Stimulated activated CD4-positive, alpha-beta T cell treated with anti-CD3 and anti-CD28 coated beads, Interleukin-1b, Interleukin-23, amount 100 ng/mL, for 24 hours (primary cell): ENCODE measurements at regions not wholly inside any gene's neighbourhood (a gene's known extent, or its start where the extent isn't known, plus 50 kb on each side); places are given as distances from the start of the nearest gene placed in this dataset.

ENCODE experiments used
- DNase-seq, 4 experiments: peaks; one replicate each; pipeline ENCODE4 v3.0.0-alpha.2; 2020; ENCODE audit warnings: low read depth in 4 of 4, low spot score in 1 of 4

- no peak for DNase-seq
Observed at GRCh38 chr9:627336-627970, 214.0 kb upstream of the DMRT1 start.

GRCh38 chr9:629146-629545 lies 212.4 kb upstream of the DMRT1 start:
- DNase-seq: no peak

- DNase-seq: no peak
Observed at GRCh38 chr9:630817-631216, 210.7 kb upstream of the DMRT1 start.

DNA sequence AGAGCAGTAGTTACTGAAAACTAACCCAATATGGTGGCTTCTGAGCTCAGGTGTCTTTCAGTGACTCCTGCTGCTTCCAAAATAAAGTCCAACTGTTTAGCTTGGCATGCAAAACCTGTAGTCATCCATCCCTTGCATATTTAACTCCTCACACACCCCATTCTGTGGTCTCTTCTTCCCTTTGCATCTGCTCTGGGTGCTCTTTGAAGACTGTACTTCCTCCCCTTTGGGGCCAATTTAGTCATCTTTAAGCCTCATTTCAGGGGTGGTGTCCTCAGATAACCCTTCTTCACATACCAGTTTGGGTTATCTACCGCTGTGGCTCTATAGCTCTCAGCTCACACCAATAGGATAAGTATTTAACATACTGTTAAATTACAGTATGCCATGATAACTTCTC lies 209.9 kb upstream of the DMRT1 start:
- no peak for DNase-seq

DNA sequence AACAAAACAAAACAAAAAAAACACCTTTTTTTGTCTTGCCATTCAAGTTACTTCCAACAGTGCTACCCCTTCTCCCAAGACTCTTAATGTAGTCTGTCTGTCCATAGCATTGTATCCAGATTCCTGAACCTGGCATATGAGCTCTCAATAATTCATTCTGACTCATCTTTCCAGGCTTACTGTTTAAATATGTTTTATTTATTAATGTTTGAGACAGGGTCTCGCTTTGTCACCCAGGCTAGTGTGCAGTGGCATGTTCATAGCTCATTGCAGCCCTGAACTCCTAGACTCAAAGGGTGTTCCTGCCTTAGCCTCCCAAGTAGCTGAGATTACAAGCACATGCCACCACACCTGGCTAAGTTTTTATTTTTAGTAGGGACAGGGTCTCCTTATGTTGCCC lies 208.0 kb upstream of the DMRT1 start:
- DNase-seq: no peak

GRCh38 chr9:636931-637591 lies 204.4 kb upstream of the DMRT1 start:
- DNase-seq: no peak

DNA sequence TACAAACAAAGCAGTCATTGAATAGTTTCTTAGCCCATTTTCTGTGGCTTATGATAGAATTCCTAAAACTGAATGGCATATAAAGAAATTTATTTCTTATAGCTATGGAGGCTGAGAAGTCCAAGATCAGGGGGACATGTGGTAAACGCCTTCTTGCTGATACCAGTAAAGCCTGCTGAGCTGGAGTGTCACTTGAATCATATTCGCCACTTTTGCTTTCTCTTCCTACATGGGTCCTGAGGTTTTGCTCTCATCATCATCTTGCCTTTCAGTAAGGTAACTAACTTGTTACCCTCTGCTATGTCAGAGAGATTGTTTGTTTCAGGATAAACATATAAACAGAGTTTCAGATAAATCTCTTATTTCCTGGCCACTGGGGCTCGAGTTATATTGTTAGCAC lies 203.3 kb upstream of the DMRT1 start:
- no peak for DNase-seq

DNA sequence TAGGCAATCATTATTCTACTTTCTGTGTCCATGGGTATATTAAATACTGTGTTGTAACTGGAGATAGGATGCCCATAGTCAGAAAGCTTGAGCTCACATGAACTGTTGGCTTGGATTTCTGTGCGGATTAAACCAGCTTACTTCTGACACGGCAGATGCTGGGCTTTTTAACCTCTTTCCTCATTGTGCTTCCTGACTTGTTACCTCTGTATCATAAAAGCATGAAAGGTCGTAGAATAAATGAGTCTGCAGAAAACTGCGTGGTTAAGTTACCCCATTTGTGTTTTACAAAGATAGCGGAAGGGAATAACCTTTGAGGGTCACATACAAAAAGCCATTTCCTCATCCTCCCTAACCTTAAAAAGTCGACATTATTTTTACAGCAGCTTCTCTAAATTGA lies 199.5 kb upstream of the DMRT1 start:
- DNase-seq: no peak

DNA sequence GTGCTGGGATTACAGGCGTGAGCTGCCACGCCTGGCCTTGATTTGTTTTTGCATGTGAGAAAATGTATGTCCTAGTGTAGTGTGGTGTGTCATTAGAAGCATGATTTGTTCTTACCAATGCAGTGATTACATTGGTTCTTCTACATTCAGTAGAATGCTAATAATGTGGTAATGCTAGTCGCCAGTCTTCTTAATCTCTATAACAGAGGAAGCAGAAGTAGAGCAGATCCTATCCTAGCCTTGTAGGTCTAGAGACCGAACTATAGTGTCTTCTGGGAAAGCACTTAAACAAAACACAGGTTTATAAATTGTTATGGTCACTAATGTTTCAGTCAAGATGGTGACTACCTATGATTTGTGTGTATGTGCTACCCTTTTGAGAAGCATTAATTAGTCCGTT lies 197.5 kb upstream of the DMRT1 start:
- DNase-seq: no peak

GRCh38 chr9:647522-647921 lies 194.0 kb upstream of the DMRT1 start:
- DNase-seq: no peak

DNA sequence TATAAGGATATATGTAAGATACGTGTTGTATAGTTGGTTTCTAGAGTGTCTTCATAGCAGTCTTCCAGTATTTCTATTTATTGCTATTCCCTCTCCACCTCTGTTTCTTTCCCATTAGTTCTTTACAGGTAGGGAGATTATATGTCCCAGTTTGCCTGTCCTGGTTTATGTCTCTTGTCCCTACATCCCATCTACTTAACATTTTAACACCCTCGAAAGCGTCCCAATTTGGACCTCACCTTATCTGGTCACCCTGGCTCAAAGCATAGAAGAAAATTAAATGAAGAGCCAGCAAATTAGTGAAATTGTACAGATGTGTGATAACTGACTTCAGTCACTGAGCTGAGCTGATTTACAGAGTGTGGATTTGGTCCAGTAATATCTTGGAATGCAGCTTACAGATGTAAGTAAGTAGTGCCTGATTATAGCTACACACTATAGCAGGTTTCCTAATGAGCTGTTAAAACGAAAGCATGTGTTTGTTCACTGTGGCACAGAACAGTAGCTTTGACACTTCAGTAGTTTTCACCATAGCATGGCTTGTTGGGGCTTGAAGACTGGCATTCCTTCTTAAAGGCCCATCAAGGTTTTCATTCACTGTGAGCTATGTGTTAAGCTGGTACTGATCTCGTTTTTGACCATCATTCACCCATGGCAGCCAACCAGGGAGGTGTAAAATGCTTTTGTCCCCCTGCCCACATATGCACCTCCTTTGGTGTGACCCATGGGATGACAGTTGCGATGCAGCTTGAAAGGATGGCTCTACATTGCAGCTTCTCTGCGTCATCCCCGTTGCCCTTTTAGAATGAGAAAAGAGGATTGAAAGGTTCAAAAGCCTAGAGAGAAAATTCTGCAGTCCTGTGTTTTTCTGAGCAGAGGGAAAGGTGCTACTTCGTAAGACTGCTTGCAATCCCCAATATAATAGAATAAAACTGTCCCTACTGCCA lies 192.1 kb upstream of the DMRT1 start:
- no peak for DNase-seq

DNA sequence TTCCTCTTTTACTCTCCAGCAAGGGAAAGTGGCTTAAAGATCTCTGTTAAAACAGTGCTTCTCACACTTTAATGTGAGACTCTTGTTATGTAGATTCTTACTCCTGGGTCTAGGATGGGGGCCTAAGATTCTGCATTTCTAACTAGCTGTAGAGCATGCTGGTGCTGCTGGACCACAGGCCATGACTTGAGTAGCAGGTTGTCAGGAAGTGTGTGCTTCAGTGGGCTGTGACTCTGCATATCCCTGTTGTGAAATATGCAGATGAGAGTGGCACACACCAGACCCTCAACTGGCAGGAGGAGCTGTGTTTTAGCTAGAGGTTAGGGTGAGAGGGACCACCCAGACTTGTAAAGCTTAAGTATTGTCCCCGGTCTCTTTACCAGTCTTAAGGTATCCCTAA lies 191.1 kb upstream of the DMRT1 start:
- no peak for DNase-seq

DNA sequence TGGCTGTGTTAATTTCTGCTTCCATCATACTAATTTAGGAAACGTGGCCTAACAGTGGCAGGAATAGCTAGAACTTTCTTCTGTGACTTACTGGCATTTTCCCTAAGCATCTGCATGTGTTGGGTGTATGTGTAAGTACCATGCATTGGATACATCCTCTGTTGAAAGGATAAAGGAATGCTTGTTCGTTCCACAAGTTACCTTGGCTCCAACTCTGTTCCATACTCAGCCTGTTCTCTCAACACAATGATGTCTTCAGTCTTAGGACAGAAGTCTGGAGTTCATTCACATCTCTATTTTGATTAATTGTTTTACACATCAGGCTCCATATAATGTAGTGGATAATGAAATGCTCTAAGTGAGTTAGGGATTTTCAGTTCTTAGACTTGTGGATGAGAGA lies 190.1 kb upstream of the DMRT1 start:
- DNase-seq: no peak

GRCh38 chr9:652914-653313 lies 188.6 kb upstream of the DMRT1 start:
- no peak for DNase-seq

DNA sequence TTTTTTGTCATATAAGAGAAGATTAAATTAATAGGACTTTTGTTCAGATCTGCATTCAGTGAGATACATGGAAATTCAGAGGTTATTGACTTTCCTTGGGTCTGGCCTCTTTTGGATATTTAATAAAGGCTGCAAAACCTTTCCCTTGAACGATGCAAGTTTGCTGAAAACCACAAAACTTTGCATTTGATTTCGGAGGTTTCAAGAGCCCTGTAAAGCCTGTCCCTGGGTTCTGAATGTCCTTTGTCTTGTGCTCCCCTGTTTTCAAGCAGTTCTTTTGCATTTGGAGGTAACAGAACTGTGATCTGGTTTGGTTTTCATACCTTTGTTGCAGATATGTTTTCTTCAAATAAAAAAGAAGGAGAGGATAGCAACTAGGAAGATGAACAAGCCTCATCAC lies 188.1 kb upstream of the DMRT1 start:
- no peak for DNase-seq

DNA sequence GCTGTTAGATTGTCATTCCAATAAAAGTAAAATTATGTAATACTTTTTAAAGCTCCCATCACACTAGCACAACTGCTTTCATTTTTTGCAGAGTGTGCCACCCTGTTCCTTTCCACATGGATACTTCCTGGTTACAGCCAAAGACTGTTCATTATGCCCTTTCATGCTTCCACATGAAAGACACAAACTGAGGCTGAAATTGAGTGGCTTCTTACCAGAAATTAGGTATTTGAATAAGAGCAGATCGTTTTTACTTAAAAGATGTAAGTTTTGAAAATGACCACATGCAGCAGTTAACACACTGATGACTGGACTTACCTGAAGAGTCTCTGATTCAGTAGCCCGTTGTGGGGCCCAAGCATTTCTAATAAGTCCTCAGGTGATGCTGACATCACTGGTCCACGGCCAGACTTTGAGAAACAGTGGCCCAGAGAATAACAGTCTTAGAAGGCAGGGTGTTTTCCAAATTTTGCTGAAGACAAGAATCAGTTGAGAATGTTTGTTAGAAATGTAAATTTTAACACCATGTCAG lies 187.6 kb upstream of the DMRT1 start:
- no peak for DNase-seq

- no peak for DNase-seq
Observed at GRCh38 chr9:655875-656274, 185.6 kb upstream of the DMRT1 start.

- DNase-seq: no peak
Observed at GRCh38 chr9:656926-657568, 184.4 kb upstream of the DMRT1 start.

DNA sequence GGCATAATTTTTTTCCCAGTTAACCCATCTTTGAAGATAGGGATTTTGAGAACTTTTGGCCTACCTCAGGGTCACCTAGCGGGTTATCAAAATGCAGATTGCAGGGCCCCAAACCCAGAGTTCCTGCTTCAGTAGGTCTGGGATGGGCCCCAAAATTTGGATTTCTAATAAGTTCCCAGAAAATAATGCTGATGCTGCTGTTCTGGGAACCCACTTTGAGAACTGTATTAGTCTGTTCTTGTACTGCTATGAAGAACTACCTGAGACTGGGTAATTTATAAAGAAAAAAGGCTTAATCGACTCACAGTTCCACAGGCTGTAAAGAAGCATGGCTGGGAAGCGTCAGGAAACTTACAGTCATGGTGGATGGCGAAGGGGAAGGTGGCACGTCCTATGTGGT lies 182.2 kb upstream of the DMRT1 start:
- DNase-seq: no peak

DNA sequence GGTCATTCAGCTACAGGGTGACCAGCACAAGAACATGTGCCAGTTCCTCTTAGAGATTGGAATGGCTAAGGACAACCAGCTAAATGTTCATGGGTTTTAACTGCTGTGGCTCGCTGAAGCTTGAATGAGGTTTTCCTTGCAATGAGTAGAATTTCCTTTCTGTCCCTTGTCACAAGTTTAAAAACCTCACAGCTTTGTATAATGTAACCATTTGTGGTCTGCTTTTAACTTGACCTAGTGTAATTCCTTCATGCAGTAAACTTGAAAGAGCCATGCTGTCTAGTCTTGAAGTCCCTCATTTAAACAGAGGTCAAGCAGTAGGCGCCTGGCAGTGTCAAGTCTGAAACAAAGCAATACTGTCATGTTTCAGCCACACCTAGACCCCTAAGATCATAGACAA lies 181.3 kb upstream of the DMRT1 start:
- DNase-seq: no peak

DNA sequence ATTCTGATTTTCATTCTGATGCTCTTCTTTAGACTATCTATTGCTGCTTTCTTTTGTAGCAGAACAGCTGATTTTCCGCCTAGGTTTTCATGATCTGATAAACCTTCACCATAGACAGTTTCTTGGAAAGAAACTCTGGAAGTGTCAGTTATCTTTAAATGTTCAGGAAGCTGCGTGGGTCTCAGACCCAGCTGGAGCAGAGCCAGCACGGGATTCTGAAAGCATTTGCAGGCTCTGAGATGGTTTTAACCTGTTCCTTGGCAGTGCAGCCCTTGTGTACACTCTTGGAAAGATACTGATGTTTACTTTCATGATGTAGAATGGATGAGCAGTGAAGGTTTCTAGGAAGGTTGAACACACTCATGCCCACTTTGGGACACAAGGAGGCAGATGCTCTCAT lies 178.0 kb upstream of the DMRT1 start:
- DNase-seq: no peak
